CD4-positive, alpha-beta T cell treated with Interleukin-15 for 4 hours (primary cell): ENCODE measurements at regions not wholly inside any gene's neighbourhood (a gene's known extent, or its start where the extent isn't known, plus 50 kb on each side); places are given as distances from the start of the nearest gene placed in this dataset.

Experiments
- DNase-seq: peaks from one replicate; pipeline ENCODE4 v3.0.0-alpha.2; 2020; ENCODE audit warnings: low spot score

DNA sequence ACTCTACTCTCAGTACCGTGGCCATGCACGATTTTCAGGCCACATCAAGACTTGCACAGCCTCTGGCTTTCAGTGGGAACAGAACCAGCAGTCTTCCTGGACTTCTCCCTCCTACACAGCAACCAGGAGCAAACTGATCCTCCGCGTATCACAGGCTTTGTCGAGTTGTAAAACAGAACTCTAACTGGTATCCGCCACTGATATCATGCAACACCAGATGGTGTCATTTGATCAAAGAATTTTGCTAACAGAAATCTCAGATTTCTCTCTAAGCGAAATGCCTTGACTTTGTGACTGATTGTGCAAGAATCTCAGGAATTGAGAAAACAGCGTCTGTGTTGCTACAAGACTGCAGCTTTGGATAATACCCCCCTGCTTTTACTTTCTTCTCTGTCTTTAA is 85.7 kb downstream of the COPS8 start:
- DNase-seq, result no peak

DNA sequence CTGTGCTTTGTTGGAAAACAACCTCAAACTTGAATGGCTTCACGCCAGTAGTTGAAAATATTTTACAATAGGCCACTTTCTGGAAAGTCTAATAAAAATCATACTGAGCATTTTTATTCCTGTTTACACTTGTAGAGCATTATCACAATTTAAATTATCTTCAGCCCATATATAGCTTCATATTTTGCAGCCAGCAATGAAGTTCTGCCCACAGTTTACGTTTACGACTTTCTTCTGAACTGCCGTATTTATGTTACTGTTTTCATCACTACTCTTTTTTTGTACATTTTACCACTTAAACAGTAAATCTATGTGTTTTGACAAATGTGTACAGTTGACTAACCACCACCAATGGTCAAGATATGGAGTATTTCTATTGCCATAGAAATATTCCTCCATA is 86.2 kb downstream of the COPS8 start:
- DNase-seq, result no peak

DNA sequence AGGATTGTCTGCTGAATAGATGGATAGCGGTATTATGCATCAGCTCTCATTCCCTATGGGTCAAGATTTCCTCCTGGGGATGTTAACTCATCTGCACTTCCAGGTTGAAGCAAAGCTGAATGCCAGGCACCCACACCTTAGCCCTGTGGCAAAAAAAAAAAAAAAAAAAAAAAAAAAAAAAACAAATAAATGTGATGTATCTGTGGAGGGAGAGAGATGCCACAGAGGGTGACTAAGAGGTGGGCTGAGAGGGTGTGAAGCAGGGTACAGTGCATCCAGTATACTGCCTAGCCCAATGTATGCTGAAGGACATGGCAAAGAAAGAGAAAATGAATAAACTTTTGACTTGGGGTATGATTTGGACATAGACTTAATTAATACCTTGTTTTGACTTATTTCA is 91.4 kb downstream of the COPS8 start:
- DNase-seq, result no peak

DNA sequence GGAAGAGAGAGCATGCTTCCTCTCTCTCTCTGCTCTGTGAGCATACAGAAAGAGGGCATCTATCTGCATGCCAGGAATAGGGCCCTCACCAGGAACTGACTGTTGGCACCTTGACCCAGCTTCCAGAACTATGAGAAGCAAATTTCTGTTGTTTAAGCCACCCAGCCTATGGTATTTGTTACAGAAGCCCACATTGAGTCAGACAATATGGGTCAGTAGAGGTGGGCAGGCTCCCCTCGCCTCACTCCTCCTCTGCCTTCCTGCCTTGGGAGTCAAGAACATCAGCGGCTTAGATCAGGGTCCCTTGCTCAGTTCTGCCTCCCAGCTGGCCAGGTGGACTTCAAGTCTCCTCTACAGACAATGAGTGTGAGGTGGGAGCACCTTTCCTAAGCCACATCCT is 92.3 kb downstream of the COPS8 start:
- no peak for DNase-seq

DNA sequence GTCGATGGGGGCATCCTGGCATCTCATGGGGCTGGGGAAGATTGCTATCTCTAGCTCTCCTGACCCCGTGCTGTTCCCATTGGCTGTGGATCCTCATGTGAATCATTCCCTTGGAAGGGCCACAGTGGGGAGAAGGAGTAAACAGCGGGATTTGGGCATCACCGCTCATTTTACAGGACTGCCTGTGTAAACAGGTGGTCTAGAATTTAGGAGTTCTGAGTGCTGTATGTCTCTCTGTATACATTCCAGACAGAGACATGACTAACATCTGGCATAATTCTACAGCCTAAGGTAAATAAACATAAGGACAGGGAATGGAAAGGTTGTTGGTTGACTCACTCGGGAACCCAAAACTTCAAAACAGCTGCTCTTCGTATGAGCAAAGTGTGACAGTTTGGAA is 92.7 kb downstream of the COPS8 start:
- no peak for DNase-seq

DNA sequence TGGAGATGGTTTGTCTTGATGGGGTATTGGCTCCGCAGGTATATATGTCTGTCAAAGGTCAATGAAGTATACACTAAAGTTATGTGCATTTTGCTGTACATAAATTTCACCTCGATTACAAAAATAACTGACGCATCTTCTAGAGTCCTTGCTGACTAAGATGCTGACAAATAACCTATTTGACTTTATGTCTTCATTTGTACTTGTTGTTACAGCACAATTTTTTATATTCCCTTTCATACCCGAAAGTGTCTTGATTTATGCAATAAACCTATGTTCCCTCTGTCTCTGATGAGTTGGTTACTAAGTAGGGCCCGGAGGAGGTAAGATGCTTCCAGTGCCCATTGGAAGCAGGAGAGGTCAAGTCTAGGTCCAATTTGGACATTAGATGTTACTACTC is 93.5 kb downstream of the COPS8 start:
- no peak for DNase-seq

DNA sequence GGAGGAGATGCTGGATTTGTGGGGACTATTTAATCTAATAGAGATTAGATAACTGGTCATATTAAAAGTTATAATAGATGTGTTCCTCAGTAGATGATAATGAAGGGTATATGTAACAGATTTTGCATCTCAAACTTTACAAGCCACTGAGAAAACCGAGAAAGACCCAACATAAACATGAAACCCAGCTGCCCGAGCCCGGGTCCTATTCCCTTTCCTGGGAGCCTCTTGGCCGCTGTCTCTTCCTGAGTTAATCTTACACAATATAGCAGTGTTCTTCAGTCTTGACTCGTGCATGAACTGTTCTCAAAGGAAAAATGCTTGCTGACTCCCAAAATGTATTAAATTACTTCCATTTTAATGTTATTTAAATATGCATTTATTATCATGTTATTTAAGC is 94.5 kb downstream of the COPS8 start:
- DNase-seq, result no peak

DNA sequence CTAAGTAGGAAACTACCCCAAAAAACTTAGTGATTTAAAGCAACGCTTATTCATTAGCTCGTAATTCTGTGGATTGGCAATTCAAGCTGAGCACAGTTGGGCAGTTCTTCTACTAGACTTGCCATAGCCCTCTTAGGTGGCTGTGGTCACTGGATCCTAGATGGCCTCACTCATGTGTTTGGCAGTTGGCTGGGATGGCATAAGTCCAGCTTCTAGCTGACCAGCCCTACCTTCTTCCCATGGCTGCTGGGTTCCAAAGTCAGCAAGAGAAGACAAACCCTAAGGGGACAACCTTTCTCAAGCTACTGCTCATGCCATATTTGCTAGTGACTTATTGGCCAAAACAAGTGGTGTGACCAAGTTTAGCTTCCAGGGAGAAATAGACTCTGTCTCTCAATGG is 95.3 kb downstream of the COPS8 start:
- DNase-seq, result no peak

DNA sequence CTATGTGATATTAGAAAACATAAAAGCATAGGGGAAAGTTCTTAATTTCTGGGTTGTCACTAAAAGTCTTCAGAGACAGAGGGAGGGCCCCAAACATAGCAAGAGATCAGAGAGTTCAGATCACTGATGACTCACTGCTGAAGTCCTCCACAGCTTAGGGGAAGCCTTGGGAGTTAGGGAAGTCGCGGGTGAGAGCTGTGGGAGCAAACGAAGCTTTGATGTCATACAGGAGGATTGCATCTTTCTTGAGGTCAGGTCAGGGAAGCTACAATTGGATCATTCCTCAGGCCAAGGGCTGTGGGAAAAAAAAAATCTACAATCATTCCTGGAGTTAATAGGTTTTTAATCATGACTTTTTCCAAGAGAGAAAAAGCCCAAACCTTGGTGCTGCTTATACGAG is 96.2 kb downstream of the COPS8 start:
- no peak for DNase-seq

DNA sequence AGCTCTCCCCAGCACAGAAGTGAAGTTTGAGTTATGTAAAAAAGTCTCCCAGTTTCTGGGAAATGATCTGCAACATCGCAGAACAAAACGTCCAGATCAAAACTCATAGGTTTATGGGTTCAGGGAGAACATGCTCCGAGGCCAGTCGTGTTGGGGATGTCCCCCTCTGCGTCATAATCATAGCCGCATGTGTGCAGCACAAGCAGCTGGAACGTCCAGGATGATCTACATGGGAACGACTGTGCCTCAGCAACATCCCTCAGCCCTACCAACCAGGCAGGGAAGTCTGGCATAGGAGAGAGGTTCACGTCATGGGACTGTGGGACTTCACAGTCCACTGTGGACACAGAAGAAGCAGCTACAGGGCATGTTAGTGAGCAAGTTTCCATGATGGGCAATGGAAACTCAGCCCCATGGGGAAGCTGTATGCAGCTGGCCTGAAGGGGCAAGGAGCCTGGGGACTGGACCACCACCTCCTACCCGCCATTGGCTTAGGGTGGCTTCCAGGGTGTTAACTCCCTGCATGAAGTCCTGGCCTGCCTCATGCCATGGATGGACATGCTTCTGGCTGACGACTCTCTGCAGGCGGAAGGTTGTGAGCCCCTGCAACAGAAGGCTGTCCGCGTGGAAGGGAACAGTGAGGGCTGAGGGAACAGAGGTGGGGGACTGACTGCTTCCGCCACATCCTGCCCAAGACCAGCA is 96.9 kb downstream of the COPS8 start:
- DNase-seq, result no peak

DNA sequence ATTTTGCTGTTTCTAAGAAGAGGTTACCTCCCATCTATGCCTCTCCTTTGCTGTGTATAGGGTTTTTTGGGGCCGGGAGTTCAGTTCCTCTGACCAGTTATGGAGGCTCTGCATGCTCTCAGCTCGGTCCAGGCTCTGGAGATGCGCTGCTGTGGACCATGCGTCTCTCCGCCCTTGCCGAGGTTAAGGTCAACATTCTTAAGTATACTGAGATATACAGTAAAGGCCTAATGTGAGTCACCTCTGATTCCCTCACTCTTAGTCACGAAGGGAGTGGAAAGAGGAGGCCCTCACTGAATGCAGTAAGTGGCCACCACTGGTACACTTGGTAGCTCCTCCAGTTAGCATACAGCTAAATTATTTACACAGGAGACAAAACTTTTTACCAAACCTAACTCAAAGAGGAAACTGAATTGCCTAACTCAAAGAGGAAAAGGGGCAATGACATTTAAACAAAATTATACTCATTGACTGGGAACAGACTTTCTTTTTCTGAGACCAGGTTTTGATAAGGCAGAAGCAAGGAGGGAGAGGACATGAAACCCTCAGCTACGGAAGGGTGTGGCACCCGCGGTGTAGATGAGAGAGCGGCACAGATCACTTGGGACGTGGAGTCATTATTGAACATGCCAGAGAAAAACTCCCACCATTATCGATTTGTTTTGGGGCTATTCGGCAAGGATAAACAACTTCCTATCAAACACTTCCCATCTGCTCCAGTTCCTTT is 98.7 kb downstream of the COPS8 start:
- no peak for DNase-seq

DNA sequence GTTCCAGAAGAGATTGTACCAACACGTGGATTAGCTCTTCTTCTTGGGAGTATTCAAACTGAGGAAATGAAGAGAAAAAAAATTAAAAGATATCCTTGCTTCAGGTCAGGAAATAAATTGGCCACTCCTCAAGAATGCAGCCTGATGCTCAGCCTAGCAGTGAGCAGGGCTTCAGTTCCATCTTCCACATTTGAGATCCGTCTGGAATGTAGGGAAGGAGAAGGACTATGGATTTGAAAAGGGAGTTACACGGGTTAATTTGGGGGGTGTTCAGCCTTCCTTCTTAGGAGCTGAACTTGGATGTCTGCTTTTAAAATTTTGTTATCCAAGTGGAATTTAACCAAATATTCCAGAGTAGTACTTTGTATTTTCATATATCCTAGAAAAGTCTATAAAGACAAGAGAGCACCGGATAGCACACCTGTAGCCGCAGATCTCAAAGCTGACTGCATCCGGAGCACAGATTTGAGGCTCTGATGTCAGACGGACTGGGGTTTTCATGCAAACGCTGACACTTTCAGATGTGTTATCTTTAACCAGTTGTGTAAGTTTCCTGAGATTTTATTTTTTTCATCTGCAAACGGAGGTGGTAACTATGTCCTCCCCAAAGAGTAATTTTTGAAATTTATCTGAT is 99.3 kb downstream of the COPS8 start:
- DNase-seq, result no peak

DNA sequence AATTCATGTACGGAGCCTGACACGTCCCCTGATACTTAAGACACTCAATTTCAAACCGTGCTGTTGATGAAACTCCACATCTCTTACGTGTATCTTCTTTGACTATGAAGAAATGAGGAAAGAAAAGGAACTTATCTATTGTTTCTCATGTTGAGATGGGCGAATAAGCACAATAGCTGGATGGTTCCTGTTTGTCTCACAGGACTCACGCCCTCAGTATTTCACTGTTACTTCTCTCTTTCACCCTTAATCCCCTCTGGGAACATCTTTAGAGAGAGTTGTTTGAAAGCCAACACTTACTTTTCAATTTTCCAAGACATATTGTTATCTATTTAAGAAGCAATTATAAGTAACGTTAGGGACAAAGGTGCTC is 99.8 kb downstream of the COPS8 start:
- no peak for DNase-seq

DNA sequence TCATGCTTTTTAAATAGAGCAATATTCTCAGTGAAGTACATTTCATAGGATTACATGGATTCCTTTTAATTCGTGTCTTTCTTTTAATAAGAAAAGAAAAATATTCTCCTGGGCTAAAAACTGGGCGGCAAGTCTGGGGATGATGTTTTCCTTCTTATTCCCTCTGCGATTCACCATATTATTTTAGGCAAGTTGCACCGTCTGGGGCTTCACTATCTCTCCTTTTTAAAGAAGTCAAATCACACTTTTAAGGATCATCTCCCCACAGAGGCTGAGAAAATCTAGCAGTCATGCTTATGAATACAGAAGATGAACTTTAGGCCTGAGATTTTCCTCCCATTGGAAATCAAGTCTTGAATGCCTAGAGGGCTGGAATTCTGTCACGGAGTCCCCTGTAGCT is 104.1 kb downstream of the COPS8 start:
- DNase-seq, result no peak

DNA sequence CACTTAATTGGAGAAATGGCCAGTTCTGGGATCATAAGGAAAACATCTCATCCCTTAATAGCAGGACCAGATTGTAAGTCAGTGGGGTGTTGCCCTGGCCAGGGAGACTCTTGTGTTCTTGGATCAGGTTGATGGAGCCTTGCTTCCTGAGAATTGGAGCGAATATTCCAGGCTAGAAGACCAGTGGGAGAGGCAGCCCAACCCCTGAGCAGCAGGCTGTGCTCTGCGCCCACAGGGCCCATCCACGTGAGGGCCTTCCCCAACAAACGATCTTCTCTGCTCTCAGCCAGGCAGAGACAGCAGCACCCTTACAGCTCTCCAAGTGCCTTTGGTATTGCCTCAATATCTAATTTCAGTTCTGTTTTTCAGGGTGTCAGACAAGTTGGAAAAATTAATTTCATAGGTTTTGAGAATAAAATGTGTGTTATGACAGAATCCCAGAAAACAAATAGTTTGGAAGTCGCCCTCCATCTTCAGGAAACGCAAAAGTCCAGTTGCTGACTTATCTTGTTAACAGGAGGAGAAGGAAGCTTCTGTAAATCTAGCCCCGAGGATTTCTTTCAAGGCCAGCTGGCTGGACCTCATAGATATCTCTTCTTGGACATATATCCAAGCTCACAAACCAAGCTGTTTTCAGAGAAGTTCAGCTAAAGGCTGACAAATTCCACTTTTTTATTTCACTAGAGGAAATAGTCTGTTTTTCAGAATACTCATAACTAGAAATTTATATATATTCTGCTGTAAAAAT is 105.5 kb downstream of the COPS8 start:
- no peak for DNase-seq

DNA sequence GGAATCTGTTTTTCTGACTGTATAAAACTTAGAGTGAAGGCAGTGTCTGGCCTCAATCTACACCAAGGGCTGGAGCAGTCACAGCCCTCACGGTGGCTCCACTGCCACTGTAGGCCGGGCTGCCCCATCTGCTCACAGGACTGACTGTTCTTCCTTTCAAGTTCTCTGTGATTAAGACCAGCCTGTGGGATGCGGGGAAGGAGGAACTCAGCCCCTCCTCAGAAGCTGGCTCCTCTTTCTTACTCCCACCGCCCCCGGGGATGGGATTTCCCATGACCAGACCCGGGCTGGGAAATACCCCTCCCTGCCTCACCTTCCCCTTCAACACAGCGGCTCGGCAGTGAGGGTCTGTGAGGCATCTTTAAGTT is 106.0 kb downstream of the COPS8 start:
- DNase-seq, result no peak

DNA sequence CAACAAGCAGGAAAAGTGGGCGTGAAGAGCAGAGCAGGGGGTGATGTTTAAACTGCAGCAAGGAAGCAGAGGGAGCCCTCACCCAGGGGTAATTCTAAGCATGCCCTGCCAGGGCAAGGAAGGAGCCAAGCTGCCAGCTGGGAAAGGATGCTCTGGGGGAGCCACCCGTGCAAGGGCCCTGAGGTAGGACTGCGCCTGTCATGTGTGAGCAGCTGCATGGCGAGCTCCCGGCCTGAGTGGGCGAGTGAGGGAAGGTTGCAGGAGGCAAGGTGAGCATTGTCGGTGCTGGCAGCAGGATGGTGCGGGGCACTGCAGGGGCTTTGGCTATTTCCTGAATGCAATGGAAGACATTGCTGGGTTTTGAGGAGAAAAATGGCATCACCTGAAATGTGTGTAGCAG is 107.2 kb downstream of the COPS8 start:
- no peak for DNase-seq

DNA sequence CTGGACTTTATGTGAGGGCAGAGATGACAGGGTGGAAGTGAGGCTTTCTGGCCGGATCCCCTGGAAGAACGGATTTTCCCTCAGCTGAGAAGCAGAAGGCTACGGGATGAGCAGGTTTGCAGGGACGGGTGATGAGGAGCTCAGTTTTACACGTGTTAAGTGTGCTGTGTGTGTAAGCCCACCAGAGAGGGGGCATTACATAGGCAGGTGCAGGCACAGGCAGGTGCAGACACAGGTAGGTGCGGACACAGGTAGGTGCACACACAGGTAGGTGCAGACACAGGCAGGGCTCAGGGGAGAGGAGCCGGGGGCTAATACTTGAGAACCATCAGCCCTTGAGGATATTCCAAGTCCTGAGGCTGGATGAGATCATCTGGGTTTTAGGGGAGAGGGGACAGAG is 107.7 kb downstream of the COPS8 start:
- no peak for DNase-seq

DNA sequence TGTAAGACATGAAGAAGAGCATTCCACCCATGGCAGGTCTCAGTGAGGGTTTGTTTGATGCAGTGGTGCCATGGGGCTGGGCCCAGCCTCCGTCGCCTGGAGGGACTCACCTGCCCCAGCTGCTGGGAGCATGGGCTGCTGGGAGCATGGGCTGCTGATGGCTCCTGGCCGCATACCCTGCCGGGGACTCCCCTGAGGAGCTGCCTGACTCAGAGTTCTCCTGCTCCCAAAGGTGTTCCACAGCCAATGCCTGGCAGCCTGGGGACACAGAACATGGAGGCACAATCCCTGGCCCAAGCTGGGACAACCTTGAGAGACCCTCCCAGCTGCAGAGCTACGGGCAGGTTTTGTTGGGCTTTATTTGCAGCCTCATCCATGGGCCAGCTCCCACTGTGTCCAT is 108.4 kb downstream of the COPS8 start:
- no peak for DNase-seq

DNA sequence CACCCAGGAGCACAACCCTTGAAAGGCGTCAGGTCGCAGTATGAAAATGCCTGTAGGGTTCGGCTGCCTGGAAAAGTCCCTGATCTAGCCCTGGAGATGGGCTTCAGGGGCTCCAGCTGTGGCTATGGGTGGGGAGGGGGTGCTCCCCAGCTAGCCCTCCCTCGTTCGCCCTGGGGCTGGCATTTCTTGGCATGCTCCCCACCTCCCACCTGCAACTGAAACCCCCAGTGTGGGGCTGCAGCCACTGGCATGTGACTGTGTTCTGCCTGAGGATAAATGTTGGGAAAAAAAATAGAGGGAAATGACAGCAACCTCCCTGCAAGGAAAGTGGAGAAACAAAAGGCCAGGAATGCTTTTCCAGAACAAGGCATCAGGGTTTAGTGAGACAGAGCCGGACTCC is 109.2 kb downstream of the COPS8 start:
- no peak for DNase-seq

DNA sequence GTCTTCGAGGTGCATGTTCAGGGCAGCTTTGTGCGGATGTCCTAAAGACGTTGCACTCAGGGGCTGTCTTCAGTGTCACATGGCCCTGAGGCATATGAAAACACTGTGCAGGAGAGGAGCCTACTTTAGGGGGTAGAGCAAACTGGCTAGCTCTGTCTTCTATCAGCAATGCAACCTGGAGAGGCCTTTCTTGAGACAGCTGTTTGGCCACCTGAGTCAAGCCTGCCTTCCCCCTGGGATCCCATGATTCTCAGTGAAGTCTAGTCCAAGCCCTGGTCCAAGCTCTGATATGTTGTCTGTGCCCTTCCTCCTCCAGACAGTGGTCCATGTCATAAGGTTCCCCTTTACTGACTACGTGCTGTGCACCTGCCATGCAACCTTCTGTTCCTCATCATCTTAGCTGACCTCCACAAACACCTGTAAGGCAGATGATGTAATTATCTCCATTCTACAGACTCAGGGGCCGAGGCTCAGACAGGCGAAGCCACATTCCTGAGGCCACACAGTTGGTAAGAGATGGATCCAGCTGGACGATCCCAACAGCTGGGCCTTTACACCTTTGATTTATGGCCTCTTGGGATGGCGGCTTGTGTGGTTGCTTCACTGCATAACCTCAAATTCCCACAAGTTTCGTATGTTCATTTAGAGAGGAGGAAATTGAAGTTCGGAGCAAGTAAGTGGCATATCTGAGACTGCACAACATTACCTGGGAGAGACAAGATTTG is 109.9 kb downstream of the COPS8 start:
- no peak for DNase-seq

DNA sequence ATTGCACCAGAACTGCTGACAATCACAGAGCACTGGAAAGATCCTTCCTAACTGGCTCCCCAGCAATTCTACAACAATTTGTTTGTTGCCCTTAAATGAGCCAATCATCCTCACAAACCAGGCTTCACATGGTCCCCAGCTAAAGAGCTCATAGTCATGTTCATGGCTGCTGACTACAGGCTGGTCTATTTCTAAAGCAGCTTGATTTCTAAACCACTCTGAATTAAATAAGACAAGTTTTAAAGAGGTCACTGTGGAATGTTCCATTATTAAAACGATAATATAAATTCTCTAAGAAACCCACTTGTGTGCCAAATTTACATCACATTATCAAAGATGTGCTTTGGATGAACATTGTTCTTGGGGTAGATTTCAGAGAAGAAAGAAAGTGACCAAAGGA is 110.7 kb downstream of the COPS8 start:
- DNase-seq, result no peak
